ENCODE measurements at regions not wholly inside any gene's neighbourhood (a gene's known extent, or its start where the extent isn't known, plus 50 kb on each side); places are given as distances from the start of the nearest gene placed in this dataset.
A peak's percentile ranks its signal among the peaks of the same experiment; 100 is the strongest.

- Histone ChIP-seq H3K23me2 (ENCODE audit: low read depth, low read length) (no peaks in the 10 kb centered on the region; the same call in 1 of the 2 replicates), H4K91ac (replicated peaks; ENCODE audit: insufficient read length, low read length) (no peak overlapping the region), H3K79me2 (ENCODE audit: control insufficient read depth in 1 of 2, insufficient read depth in 2 of 2, low read length in 2 of 2) (no peaks in the 10 kb centered on the region), H3K4me1 (replicated peaks in 1 of 4; ENCODE audit: control insufficient read depth in 3 of 4, insufficient read depth in 4 of 4, low read length in 3 of 4) (peaks cover 3 to 11% (median 6%) of the 10 kb centered on the region in 4 experiments), H3K9me3 (ENCODE audit: insufficient read depth in 2 of 2, low read depth in 1 of 2, low read length in 1 of 2) (no peaks in the 10 kb centered on the region), H3K56ac (replicated peaks; ENCODE audit: insufficient read length, low read depth, low read length) (no peak overlapping the region), H3K18ac (ENCODE audit: extremely low read depth, low read length) (no peak overlapping the region), H4K8ac (ENCODE audit: extremely low read depth, insufficient read depth, low read length) (no peak overlapping the region), H3K4ac (replicated peaks; ENCODE audit: insufficient read length, low read depth, low read length) (no peak overlapping the region), H3K4me3 (ENCODE audit: extremely low read depth in 1 of 4, insufficient read depth in 2 of 4, low read depth in 3 of 4, low read length in 4 of 4) (no peak overlapping the region), H2AFZ (ENCODE audit: low read length) (no peak overlapping the region), H4K20me1 (replicated peaks in 1 of 2; ENCODE audit: control insufficient read depth in 1 of 2, insufficient read depth in 2 of 2, low read length in 2 of 2) (no peaks in the 10 kb centered on the region), H2AK5ac (ENCODE audit: low read depth, low read length) (no peak overlapping the region; the same call in 1 of the 2 replicates), H2BK15ac (ENCODE audit: low read length) (no peak overlapping the region), H2BK12ac (ENCODE audit: low read depth, low read length) (peak overlapping the region; percentile 77; the same call in 1 of the 2 replicates), H4K5ac (ENCODE audit: insufficient read length, low read depth, low read length) (no peak overlapping the region), H3K23ac (ENCODE audit: insufficient read length) (no peak overlapping the region), H3K9ac (replicated peaks in 1 of 4; ENCODE audit: extremely low read depth in 1 of 4, low read depth in 3 of 4, low read length in 3 of 4) (no peak overlapping the region), H3K36me3 (ENCODE audit: control insufficient read depth in 2 of 4, insufficient read depth in 4 of 4, low read length in 3 of 4) (no peaks in the 10 kb centered on the region), H3K79me1 (ENCODE audit: low read depth, low read length) (no peaks in the 10 kb centered on the region), H3K27ac (ENCODE audit: low read depth, low read length) (no peak overlapping the region), H2BK120ac (replicated peaks; ENCODE audit: low read depth, low read length) (no peak overlapping the region), H3K14ac (ENCODE audit: insufficient read length) (no peak overlapping the region), H2BK20ac (ENCODE audit: low read length) (no peak overlapping the region; the same call in 1 of the 2 replicates), H3K4me2 (ENCODE audit: insufficient read depth in 1 of 2, low read depth in 2 of 2, low read length in 2 of 2) (no peak overlapping the region), H3K27me3 (replicated peaks in 1 of 4; ENCODE audit: control insufficient read depth in 3 of 4, extremely low read depth in 1 of 4, insufficient read depth in 3 of 4, low read length in 3 of 4) (no peaks in the 10 kb centered on the region), H2BK5ac (ENCODE audit: low read depth, low read length) (no peak overlapping the region)
- CTCF ChIA-PET (ENCODE audit: partially characterized antibody): no interaction called here
- no peak for FAIRE-seq
- WGBS, 2 experiments (ENCODE audit: extremely low coverage in 1 of 2, insufficient coverage in 1 of 2, insufficient read length in 1 of 2, insufficient replicate concordance in 2 of 2, low coverage in 1 of 2, low lambda C conversion rate in 2 of 2, missing lambda C conversion rate in 1 of 2): 83% methylated on average over 3 of the region's 3 CpGs; no CpG with 5 or more reads in 1 of the 2 experiments
- no peak for DNase-seq (ENCODE audit: low read depth in 1 of 2, low spot score in 2 of 2)
- POLR2A ChIA-PET (ENCODE audit: partially characterized antibody): no interaction called here
- no peak for TF ChIP-seq RNF2 (IDR thresholded peaks at IDR 0.05; ENCODE audit: borderline replicate concordance, low read depth, low read length, missing control alignments, poor library complexity, severe bottlenecking)
These were observed 441.7 kb upstream of the NR3C2 start for GRCh38 chr4:148883891-148884290.

Measured in H1 (cell line).